HG02623 (cell line): ENCODE measurements at regions not wholly inside any gene's neighbourhood (a gene's known extent, or its start where the extent isn't known, plus 50 kb on each side); places are given as distances from the start of the nearest gene placed in this dataset.

Experiments used
- ATAC-seq: cut with Tn5 transposase; IDR thresholded peaks from one replicate; pipeline ENCODE4 v1.9.1; 2021; ENCODE audit warnings: moderate library complexity; ENCODE audit not compliant: unreplicated experiment

- no peak for ATAC-seq
Observed at GRCh38 chr19:32223595-32224370, 121.6 kb upstream of the ZNF507 start.

GRCh38 chr19:32224371-32225244 is 120.8 kb upstream of the ZNF507 start:
- ATAC-seq, result peak; percentile 50

DNA sequence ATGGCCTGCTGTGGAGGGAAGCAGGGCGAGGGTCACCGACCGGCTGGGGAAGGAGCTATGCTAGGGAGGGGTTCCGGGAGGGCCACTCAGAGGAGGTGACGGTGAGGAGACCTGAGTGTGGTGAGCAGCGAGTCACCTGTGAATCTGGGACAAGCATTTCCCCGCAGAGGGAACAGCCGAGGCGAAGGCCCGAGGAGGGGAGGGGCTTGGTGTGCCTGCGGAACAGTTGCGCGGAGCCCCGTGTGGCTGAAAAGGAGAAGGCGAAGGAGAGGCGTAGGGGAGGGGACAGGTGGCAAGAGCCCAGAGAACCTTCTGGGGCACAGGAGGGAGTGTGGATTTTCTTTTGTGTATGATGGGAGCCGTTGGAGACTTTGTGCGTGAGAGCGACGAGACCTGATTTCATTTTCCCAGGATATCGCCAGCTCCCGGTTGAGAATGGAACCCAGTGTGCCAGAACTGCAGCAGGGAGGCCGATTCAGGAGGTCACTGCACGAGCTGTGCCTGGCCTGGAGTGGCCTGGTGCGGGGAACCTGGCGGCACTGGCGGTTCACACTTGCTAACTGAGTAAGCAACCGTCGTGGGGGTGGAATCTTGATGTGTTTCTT is 117.7 kb upstream of the ZNF507 start:
- no peak for ATAC-seq

GRCh38 chr19:32230441-32230840 is 115.0 kb upstream of the ZNF507 start:
- ATAC-seq, result no peak

DNA sequence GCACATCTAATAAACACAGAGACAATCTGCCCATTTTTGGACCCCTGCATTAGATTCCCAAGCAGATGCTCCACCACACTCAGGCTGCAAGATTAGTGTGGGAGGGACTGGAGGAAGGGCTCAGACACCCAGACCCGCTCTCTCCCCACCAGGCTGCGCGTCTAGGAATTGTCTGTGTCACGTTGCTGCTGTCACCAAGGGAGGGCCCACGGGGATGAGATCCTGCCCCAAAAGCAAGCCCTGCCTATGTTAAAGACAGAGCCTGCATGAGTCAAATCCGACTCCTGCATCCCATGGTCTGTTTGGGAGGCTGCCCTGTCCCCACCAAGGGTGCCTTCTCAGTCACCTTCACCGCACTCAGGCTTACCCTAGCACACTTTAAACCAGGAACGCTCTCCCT is 114.4 kb upstream of the ZNF507 start:
- ATAC-seq, result no peak

- ATAC-seq, result no peak
Observed at GRCh38 chr19:32231691-32232090, 113.7 kb upstream of the ZNF507 start.

- ATAC-seq, result no peak
Observed at GRCh38 chr19:32232449-32232848, 113.0 kb upstream of the ZNF507 start.

- no peak for ATAC-seq
Observed at GRCh38 chr19:32233091-32233490, 112.3 kb upstream of the ZNF507 start.

- ATAC-seq, result no peak
Observed at GRCh38 chr19:32233885-32234284, 111.5 kb upstream of the ZNF507 start.

GRCh38 chr19:32234663-32235217 is 110.7 kb upstream of the ZNF507 start:
- no peak for ATAC-seq

- ATAC-seq, result no peak
Observed at GRCh38 chr19:32238076-32238475, 107.3 kb upstream of the ZNF507 start.

DNA sequence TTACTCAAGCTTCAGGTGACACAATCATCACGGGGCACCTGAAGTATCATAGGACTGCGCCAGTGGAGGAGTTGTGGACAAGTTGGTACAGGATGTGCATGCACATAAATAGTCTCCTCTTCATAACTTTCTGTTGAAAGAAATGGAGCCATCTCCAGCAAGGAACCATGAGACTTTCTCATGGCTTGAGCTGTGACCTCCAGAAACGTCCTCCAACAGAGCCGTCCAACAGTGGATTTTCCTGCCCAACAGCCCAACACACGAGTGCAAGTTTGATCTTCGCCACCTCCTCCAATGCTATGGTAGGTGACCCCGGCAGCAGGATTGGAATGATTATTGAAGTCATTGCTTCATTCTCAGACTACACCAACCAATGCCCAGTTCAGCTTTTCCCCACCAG is 105.1 kb upstream of the ZNF507 start:
- ATAC-seq, result no peak

GRCh38 chr19:32241306-32241705 is 104.1 kb upstream of the ZNF507 start:
- ATAC-seq, result no peak

DNA sequence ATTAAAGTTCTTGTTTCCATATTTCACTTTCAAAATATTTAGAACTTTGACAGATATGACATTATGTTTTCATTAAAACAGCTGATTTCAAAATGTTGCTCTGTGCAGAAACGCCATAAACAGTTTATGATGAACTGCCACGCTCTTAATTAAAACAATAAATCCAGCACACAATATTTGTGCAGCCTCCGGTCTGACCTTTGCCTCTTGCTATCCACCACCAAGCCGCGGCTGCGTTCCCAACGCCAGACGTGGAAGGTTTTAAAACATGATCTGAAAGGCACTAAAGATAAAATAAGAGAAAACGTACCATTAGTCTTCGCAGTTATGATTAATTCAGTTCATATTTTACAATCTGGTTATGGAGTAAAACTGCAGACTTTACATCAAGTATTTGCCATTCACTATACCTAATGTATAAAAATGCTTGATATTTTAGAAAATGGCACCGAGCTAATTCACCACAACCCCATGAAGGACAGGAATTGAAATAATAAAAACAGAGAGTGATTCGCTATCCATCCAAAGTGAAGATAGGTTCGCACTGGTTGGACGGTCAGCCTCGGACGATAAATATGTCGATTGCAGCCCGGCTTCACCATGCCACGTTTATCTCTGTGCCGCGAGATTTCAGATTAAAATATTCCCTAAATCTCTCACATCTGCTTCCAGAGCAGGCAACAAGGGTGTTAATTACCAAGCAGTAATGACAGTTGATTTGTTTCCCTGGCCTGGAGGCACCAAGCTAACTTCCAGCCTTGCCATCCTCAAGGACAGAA is 103.3 kb upstream of the ZNF507 start:
- ATAC-seq, result no peak

GRCh38 chr19:32246006-32246405 is 99.4 kb upstream of the ZNF507 start:
- ATAC-seq, result no peak

DNA sequence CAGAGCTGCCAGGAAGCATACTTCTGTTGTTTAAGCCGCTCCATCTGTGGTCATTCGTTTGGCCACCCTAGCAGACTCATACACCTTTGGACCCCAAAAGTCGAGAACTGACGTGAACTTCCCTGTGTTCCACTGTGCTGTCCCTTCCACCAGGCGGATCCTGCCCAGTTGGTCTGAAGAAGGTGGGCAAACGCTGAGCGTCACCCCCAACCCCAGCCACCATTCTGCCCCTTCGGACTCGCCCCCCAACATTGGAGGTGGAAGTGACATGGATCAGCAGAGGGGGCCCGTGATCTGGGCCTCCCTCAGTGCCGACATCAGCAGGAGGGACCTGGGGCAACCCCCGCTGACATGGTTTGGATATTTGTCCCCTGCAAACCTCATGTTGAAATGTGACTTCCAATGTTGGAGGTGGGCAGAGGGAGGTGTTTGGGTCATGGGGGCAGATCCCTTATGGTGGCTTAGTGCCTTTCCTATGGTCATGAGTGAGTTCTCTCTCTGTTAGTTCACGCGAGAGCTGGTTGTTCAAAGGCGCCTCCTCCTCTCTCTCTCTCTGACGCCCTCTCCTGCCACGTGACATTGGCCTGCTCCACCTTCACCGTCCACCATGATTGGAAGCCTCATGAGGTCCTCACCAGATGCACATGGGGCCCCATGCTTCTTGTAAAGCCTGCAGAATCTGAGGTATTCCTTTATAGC is 93.6 kb upstream of the ZNF507 start:
- no peak for ATAC-seq

DNA sequence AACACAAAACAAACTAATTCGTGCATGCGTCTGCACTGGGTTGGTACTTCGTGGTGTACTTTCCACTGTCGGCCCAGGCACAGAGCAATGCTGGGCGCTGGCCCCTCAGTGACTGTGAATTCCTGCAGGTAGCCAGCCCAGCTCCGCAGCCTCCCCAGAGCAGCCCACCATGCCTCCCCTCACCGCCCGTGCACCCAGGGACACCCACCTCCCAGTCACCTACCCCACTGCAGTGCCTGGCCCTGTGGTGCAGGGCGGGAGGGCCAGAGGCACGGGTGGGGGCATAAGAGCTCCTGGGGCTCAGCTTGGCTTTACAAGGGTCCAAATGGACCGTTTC is 93.1 kb upstream of the ZNF507 start:
- no peak for ATAC-seq

GRCh38 chr19:32253683-32254508 is 91.5 kb upstream of the ZNF507 start:
- no peak for ATAC-seq

- no peak for ATAC-seq
Observed at GRCh38 chr19:32254509-32254890, 90.9 kb upstream of the ZNF507 start.
